Kidney (tissue), 13 donors: ENCODE measurements at regions not wholly inside any gene's neighbourhood (a gene's known extent, or its start where the extent isn't known, plus 50 kb on each side); places are given as distances from the start of the nearest gene placed in this dataset.
"Not testable (repeated sequence)": the region's sequence is repeated elsewhere in the genome, so short reads cannot be mapped to it uniquely, and the experiment has no call there.

Experiments used
- DNase-seq, 5 donors: peaks; one replicate each; pipeline ENCODE4 v3.0.0-alpha.2; 2013 to 2020
- FAIRE-seq: peaks from 2 replicates; lab custom pipeline; 2012; peaks lifted over from hg19 to GRCh38; lab: Jason Lieb, UNC
- H3K27ac ChIP-seq, 2 donors: one replicate each; pipeline ENCODE4 v1.7.0; 2013; ENCODE audit warnings: low read depth in 2 of 2, low read length in 2 of 2, inconsistent platforms in 1 of 2
- H3K27me3 ChIP-seq: one replicate; pipeline ENCODE4 v1.7.1; 2013; ENCODE audit warnings: low read length, inconsistent platforms; ENCODE audit not compliant: control insufficient read depth, insufficient read depth
- H3K36me3 ChIP-seq, 3 donors: one replicate each; pipeline versions ENCODE4 v1.7.0 to v1.7.1; 2013; ENCODE audit warnings: low read length in 3 of 3, control low read depth in 1 of 3, inconsistent platforms in 1 of 3; ENCODE audit not compliant: insufficient read depth in 3 of 3, control insufficient read depth in 2 of 3
- H3K4me1 ChIP-seq, 3 donors: one replicate each; pipeline versions ENCODE4 v1.7.0 to v1.7.1; 2013; ENCODE audit warnings: low read length in 3 of 3, inconsistent platforms in 1 of 3, low read depth in 1 of 3; ENCODE audit not compliant: control insufficient read depth in 2 of 3, insufficient read depth in 2 of 3
- H3K4me3 ChIP-seq, 3 donors: one replicate each; pipeline versions ENCODE4 v1.7.0 to v1.8.1; 2013; ENCODE audit warnings: low read length in 3 of 3, control low read depth in 1 of 3, inconsistent platforms in 1 of 3
- H3K9ac ChIP-seq, 3 donors: one replicate each; pipeline versions ENCODE4 v1.7.0 to v1.7.1; 2013; ENCODE audit warnings: low read length in 3 of 3, control low read depth in 1 of 3, inconsistent platforms in 1 of 3
- H3K9me3 ChIP-seq, 3 donors: one replicate each; pipeline versions ENCODE4 v1.7.0 to v1.7.1; 2013; ENCODE audit warnings: low read length in 3 of 3, control low read depth in 1 of 3, inconsistent platforms in 1 of 3; ENCODE audit not compliant: control insufficient read depth in 2 of 3, insufficient read depth in 1 of 3
- intact Hi-C: fragments of 100-400 bp; cut with DNase I; formaldehyde crosslinking; loops from one replicate; pipeline ENCODE4 v1.11.1; 2022
- TF ChIP-seq, protein P1 (sequence below): IDR thresholded peaks from 3 replicates; pipeline ENCODE4 v1.5.1; 2012; ENCODE audit warnings: mild to moderate bottlenecking, moderate library complexity, borderline replicate concordance; ENCODE audit not compliant: insufficient read depth; ENCODE audit errors: extremely low read depth
- donor health status: control.
- donor health status: control.
- donor health status: control.
- donor health status: control.
- donor health status: control.
- donor health status: DM: yes; HTN: yes; CAD: no.
- donor health status: Normal renal cell carcinoma (clear cell type).

GRCh38 chr2:88959480-88960204 lies 268.2 kb downstream of the RPIA start:
- Histone ChIP-seq H3K36me3 (no peaks in the 10 kb centered on the region), H3K4me3 (no peak overlapping the region), H3K27me3 (no peaks in the 10 kb centered on the region), H3K9ac (no peak overlapping the region), H3K9me3 (no peaks in the 10 kb centered on the region), H3K27ac (no peak overlapping the region), H3K4me1 (no peaks in the 10 kb centered on the region)
- no peak for FAIRE-seq
- TF ChIP-seq, protein P1, sequence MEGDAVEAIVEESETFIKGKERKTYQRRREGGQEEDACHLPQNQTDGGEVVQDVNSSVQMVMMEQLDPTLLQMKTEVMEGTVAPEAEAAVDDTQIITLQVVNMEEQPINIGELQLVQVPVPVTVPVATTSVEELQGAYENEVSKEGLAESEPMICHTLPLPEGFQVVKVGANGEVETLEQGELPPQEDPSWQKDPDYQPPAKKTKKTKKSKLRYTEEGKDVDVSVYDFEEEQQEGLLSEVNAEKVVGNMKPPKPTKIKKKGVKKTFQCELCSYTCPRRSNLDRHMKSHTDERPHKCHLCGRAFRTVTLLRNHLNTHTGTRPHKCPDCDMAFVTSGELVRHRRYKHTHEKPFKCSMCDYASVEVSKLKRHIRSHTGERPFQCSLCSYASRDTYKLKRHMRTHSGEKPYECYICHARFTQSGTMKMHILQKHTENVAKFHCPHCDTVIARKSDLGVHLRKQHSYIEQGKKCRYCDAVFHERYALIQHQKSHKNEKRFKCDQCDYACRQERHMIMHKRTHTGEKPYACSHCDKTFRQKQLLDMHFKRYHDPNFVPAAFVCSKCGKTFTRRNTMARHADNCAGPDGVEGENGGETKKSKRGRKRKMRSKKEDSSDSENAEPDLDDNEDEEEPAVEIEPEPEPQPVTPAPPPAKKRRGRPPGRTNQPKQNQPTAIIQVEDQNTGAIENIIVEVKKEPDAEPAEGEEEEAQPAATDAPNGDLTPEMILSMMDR: no peak
- no peak for DNase-seq
- intact Hi-C loops: no loop called here

- H3K27ac ChIP-seq, FAIRE-seq, H3K27me3 ChIP-seq, DNase-seq, H3K4me1 ChIP-seq, H3K9ac ChIP-seq, intact Hi-C loops, H3K4me3 ChIP-seq, H3K36me3 ChIP-seq, H3K9me3 ChIP-seq: not testable (repeated sequence)
These were observed 269.9 kb downstream of the RPIA start for GRCh38 chr2:88961323-88961722.

DNA sequence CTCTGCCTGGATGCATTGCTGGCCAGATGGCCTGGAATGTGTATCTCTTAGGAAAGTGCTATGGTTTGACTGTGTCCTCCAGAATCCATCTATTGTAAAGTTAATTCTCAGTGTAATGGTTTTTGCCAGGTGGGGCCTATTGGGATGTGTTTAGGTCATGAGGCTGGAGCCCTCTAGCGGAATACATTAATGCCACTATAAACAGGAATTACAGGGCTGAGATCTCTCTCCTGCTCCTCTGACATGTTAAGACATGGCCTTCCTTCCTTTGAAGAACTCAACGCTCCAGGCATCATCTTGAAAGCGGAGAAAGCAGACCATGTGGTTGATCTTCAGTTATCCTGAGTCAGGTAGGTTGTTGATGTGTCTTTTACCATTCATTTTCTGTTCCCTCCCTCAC lies 276.4 kb downstream of the RPIA start:
- no peak for DNase-seq
- H3K27ac ChIP-seq: no peak overlapping the region
- no peak for FAIRE-seq

DNA sequence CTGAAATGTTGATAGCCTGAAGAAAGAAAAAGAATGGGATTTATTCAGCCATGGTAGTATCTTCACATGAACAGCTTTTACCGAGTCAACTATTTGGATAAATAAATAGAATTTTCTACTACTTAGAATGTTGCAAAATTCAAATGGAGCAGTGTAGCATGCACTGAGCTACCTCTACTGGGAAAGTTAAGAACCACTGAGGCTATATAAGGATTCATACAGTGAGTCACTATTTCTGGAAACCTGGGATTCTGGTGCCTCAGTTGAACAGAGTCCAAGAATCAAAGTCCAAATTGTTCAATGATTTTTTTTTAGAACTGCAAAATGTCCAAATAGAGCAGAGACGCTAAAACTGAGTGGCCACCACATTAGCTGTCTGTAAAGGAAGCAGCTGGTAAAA lies 286.5 kb downstream of the RPIA start:
- H3K4me1 ChIP-seq, intact Hi-C loops, DNase-seq, H3K9ac ChIP-seq, H3K4me3 ChIP-seq, H3K27me3 ChIP-seq, FAIRE-seq, H3K36me3 ChIP-seq, H3K27ac ChIP-seq, H3K9me3 ChIP-seq: not testable (repeated sequence)

More for the DNA sequence above, 276.4 kb downstream of the RPIA start:
- H3K9me3 ChIP-seq: no peaks in the 10 kb centered on the region
- no peaks in the 10 kb centered on the region for H3K36me3 ChIP-seq
- intact Hi-C loops: no loop called here
- H3K4me1 ChIP-seq: no peaks in the 10 kb centered on the region
- TF ChIP-seq, protein P1: no peak
- no peak overlapping the region for H3K4me3 ChIP-seq
- no peak overlapping the region for H3K9ac ChIP-seq
- no peaks in the 10 kb centered on the region for H3K27me3 ChIP-seq

DNA sequence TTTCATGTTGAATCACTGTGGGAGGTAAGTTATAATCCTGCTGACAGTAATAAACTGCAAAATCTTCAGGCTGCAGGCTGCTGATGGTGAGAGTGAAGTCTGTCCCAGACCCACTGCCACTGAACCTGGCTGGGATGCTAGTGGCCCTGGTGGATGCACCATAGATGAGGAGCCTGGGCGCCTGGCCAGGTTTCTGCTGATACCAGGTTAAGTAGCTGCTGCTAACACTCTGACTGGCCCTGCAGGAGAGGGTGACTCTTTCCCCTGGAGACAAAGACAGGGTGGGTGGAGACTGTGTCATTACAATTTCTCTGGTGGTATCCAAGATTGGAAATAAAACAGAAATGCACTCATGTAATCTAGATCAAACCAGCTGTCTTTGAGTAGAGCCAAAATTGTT lies 287.0 kb downstream of the RPIA start:
- intact Hi-C loops, H3K9ac ChIP-seq, DNase-seq, H3K9me3 ChIP-seq, H3K4me3 ChIP-seq, H3K27ac ChIP-seq, H3K27me3 ChIP-seq, FAIRE-seq, H3K4me1 ChIP-seq, H3K36me3 ChIP-seq: not testable (repeated sequence)

DNA sequence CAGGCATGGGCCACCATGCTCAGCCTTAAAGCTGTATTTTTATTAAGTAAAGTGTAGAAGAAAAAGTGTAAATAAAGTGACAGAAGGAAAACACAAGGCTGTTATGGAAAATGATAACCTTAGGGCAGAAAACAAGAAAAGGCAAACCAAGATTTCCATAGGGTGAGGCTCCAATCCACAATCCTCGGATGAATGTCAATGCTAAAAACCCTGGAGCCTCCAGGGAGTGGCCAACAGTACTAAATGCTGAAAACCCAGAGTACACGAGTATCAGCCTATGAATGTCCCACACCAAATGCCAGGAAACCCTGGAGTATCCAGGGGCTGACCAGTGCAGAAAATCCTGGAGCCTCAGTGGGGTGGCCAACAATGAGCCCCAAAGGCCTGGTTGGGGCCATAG lies 292.6 kb downstream of the RPIA start:
- not testable (repeated sequence) for FAIRE-seq, H3K9ac ChIP-seq

GRCh38 chr2:88986721-88987330 lies 295.4 kb downstream of the RPIA start:
- H3K27ac ChIP-seq, H3K36me3 ChIP-seq, intact Hi-C loops, H3K9me3 ChIP-seq, H3K4me1 ChIP-seq, H3K9ac ChIP-seq, FAIRE-seq, H3K27me3 ChIP-seq, H3K4me3 ChIP-seq: not testable (repeated sequence)
- DNase-seq: peak in 1 of 5 donors; percentile 12

More for the DNA sequence above, 292.6 kb downstream of the RPIA start:
- H3K27me3 ChIP-seq, intact Hi-C loops, H3K4me1 ChIP-seq, H3K9me3 ChIP-seq, DNase-seq, H3K4me3 ChIP-seq, H3K27ac ChIP-seq, H3K36me3 ChIP-seq: not testable (repeated sequence)
